AG04449 (cell line): ENCODE measurements at regions not wholly inside any gene's neighbourhood (a gene's known extent, or its start where the extent isn't known, plus 50 kb on each side); places are given as distances from the start of the nearest gene placed in this dataset.
"Not testable (repeated sequence)": the region's sequence is repeated elsewhere in the genome, so short reads cannot be mapped to it uniquely, and the experiment has no call there.

Experiments used
- CTCF ChIA-PET: fragments of 350-600 bp; formaldehyde crosslinking; extraction: SDS; loops from one replicate; lab custom pipeline; 2021; ENCODE audit warnings: antibody characterized with exemption; lab: Yijun Ruan, JAX
- POLR2A ChIA-PET: fragments of 400-600, 350-600 bp; formaldehyde crosslinking; extraction: SDS; loops from one replicate; lab custom pipeline; 2020; ENCODE audit warnings: antibody characterized with exemption, inconsistent platforms; lab: Yijun Ruan, JAX
- DNase-seq: peaks from one replicate; pipeline ENCODE4 v3.0.0-alpha.2; 2010; ENCODE audit warnings: low read depth, low spot score
- H3K4me3 ChIP-seq: 2 replicates; pipeline ENCODE4 v1.5.1; 2011; ENCODE audit warnings: low read depth, mild to moderate bottlenecking, control low read depth, low read length
- CTCF ChIP-seq: IDR thresholded peaks from one replicate; pipeline ENCODE4 v1.5.1; 2011; ENCODE audit warnings: mild to moderate bottlenecking, moderate library complexity, low read length, control low read depth, inconsistent platforms; ENCODE audit not compliant: insufficient read depth; ENCODE audit errors: missing control alignments

GRCh38 chr6:14598017-14598864, 480.7 kb downstream of the CD83 start:
- TF ChIP-seq CTCF = no peak
- CTCF ChIA-PET = no interaction called here
- POLR2A ChIA-PET = no interaction called here
- no peak for DNase-seq
- H3K4me3 ChIP-seq = no peak overlapping the region

GRCh38 chr6:14600306-14600705, 482.7 kb downstream of the CD83 start:
- CTCF ChIA-PET, DNase-seq, POLR2A ChIA-PET, H3K4me3 ChIP-seq: not testable (repeated sequence)

GRCh38 chr6:14601490-14601889, 483.9 kb downstream of the CD83 start:
- H3K4me3 ChIP-seq = no peak overlapping the region
- no peak for DNase-seq
- CTCF ChIA-PET = interaction anchor here (0.9 to 1.5 kb wide), 2 partner anchors 8 to 15 kb away, joined by 3 read pairs; no protein-coding TSS in a partner anchor
- POLR2A ChIA-PET = no interaction called here
- TF ChIP-seq CTCF = no peak

GRCh38 chr6:14606353-14606752, 488.8 kb downstream of the CD83 start:
- H3K4me3 ChIP-seq = no peak overlapping the region
- no peak for TF ChIP-seq CTCF
- DNase-seq = no peak
- CTCF ChIA-PET = no interaction called here
- POLR2A ChIA-PET = no interaction called here

GRCh38 chr6:14610141-14610540, 492.6 kb downstream of the CD83 start:
- H3K4me3 ChIP-seq = no peak overlapping the region
- ChIA-PET POLR2A (no interaction called here), CTCF (no interaction called here)
- DNase-seq = no peak
- TF ChIP-seq CTCF = no peak

- ChIA-PET CTCF (no interaction called here), POLR2A (interaction anchor here (0.6 kb wide), 1 partner anchor 217 kb away, joined by 4 read pairs; no protein-coding TSS in a partner anchor)
- TF ChIP-seq CTCF = no peak
- no peak for DNase-seq
- H3K4me3 ChIP-seq = no peak overlapping the region
Measured at GRCh38 chr6:14612016-14612980, 494.7 kb downstream of the CD83 start.
